Cardiac muscle cell (in vitro differentiated cells and primary cell): ENCODE measurements at regions not wholly inside any gene's neighbourhood (a gene's known extent, or its start where the extent isn't known, plus 50 kb on each side); places are given as distances from the start of the nearest gene placed in this dataset.
A peak's percentile ranks its signal among the peaks of the same experiment; 100 is the strongest.

ENCODE experiments used
- DNase-seq, 2 donors: peaks; one replicate each; pipeline versions ENCODE4 v3.0.0 to v3.0.0-alpha.2; 2010 to 2017; ENCODE audit warnings: low read depth in 1 of 2, low spot score in 1 of 2
- H3K27ac ChIP-seq: fragments of 200-600 bp; sonication (generic); 2 replicates; pipeline ENCODE4 v1.5.1; 2016
- H3K27me3 ChIP-seq: fragments of 200-600 bp; sonication (generic); 2 replicates; pipeline ENCODE4 v1.6.0; 2016; ENCODE audit warnings: control low read depth
- H3K36me3 ChIP-seq: fragments of 200-600 bp; sonication (generic); 2 replicates; pipeline ENCODE4 v1.5.1; 2016; ENCODE audit warnings: control low read depth
- H3K4me1 ChIP-seq: fragments of 200-600 bp; sonication (generic); 2 replicates; pipeline ENCODE4 v1.8.1; 2017; ENCODE audit warnings: low read depth, mild to moderate bottlenecking, mixed run types
- H3K4me3 ChIP-seq: fragments of 200-600 bp; sonication (generic); 2 replicates; pipeline ENCODE4 v1.5.1; 2016; ENCODE audit warnings: mild to moderate bottlenecking
- H3K9me3 ChIP-seq: fragments of 200-600 bp; sonication (generic); 2 replicates; pipeline ENCODE4 v1.5.1; 2017; ENCODE audit warnings: low read depth, mild to moderate bottlenecking, control low read depth
- CTCF ChIP-seq: IDR thresholded peaks from 2 replicates; pipeline ENCODE4 v1.5.1; 2012; ENCODE audit warnings: low read depth, mild to moderate bottlenecking, low read length

GRCh38 chr13:34567597-34567996 is 374.5 kb upstream of the NBEA start:
- no peak for TF ChIP-seq CTCF
- Histone ChIP-seq H3K4me1 (no peaks in the 10 kb centered on the region), H3K27me3 (no peaks in the 10 kb centered on the region), H3K9me3 (no peaks in the 10 kb centered on the region), H3K4me3 (no peak overlapping the region), H3K27ac (no peak overlapping the region), H3K36me3 (no peaks in the 10 kb centered on the region)
- no peak for DNase-seq

GRCh38 chr13:34570698-34571353 is 371.2 kb upstream of the NBEA start:
- Histone ChIP-seq H3K4me1 (no peaks in the 10 kb centered on the region), H3K4me3 (no peak overlapping the region), H3K36me3 (no peaks in the 10 kb centered on the region), H3K27me3 (no peaks in the 10 kb centered on the region), H3K27ac (no peak overlapping the region), H3K9me3 (no peaks in the 10 kb centered on the region)
- no peak for TF ChIP-seq CTCF
- DNase-seq = no peak

GRCh38 chr13:34571716-34572115 is 370.4 kb upstream of the NBEA start:
- no peaks in the 10 kb centered on the region for H3K27me3 ChIP-seq
- no peak for DNase-seq
- H3K36me3 ChIP-seq = no peaks in the 10 kb centered on the region

GRCh38 chr13:34577051-34577450 is 365.0 kb upstream of the NBEA start:
- H3K4me3 ChIP-seq = no peak overlapping the region
- peak in 1 of 2 donors; percentile 68 for DNase-seq
- H3K36me3 ChIP-seq = no peaks in the 10 kb centered on the region

More at GRCh38 chr13:34571716-34572115, 370.4 kb upstream of the NBEA start:
- no peaks in the 10 kb centered on the region for H3K9me3 ChIP-seq
- no peak overlapping the region for H3K4me3 ChIP-seq
- H3K27ac ChIP-seq = no peak overlapping the region
- TF ChIP-seq CTCF = no peak
- no peaks in the 10 kb centered on the region for H3K4me1 ChIP-seq

GRCh38 chr13:34578471-34578870 is 363.6 kb upstream of the NBEA start:
- H3K9me3 ChIP-seq = no peaks in the 10 kb centered on the region
- no peak overlapping the region for H3K4me3 ChIP-seq
- DNase-seq = peak in 1 of 2 donors; percentile 50
- no peaks in the 10 kb centered on the region for H3K4me1 ChIP-seq
- H3K27me3 ChIP-seq = no peaks in the 10 kb centered on the region
- no peak for TF ChIP-seq CTCF
- no peak overlapping the region for H3K27ac ChIP-seq
- no peaks in the 10 kb centered on the region for H3K36me3 ChIP-seq

More at GRCh38 chr13:34577051-34577450, 365.0 kb upstream of the NBEA start:
- TF ChIP-seq CTCF = no peak
- H3K27me3 ChIP-seq = no peaks in the 10 kb centered on the region
- no peak overlapping the region for H3K27ac ChIP-seq
- no peaks in the 10 kb centered on the region for H3K4me1 ChIP-seq
- no peaks in the 10 kb centered on the region for H3K9me3 ChIP-seq
